GM23338 (cell line): ENCODE measurements at regions not wholly inside any gene's neighbourhood (a gene's known extent, or its start where the extent isn't known, plus 50 kb on each side); places are given as distances from the start of the nearest gene placed in this dataset.

Source experiments
- CREB1 ChIP-seq: fragments of 250-450 bp; sonication (Bioruptor Pico); IDR thresholded peaks from 2 replicates; pipeline ENCODE4 v1.5.0; 2020; ENCODE audit warnings: low read depth, mild to moderate bottlenecking, moderate library complexity
- CTCF ChIP-seq, 2 experiments: fragments of 200-600 bp in 1 of 2; sonication (generic) in 1 of 2; conservative IDR thresholded peaks; 2 replicates each; pipeline versions ENCODE4 v1.5.1 to v1.6.1; 2016 to 2017; ENCODE audit warnings: antibody characterized with exemption in 2 of 2, low read depth in 2 of 2, mild to moderate bottlenecking in 2 of 2, moderate library complexity in 1 of 2
- EZH2 ChIP-seq: fragments of 200-600 bp; sonication (generic); IDR thresholded peaks from one replicate; pipeline ENCODE4 v1.8.0; 2017; ENCODE audit warnings: antibody characterized with exemption, mild to moderate bottlenecking, low read depth; ENCODE audit not compliant: unreplicated experiment
- EZH2phosphoT487 ChIP-seq: fragments of 200-600 bp; sonication (generic); IDR thresholded peaks from one replicate; pipeline ENCODE4 v1.8.1; 2018; ENCODE audit warnings: antibody characterized with exemption; ENCODE audit not compliant: unreplicated experiment
- JUNB ChIP-seq: IDR thresholded peaks from one replicate; pipeline ENCODE4 v1.6.1; 2016; ENCODE audit warnings: antibody characterized with exemption; ENCODE audit not compliant: unreplicated experiment
- POLR2AphosphoS5 ChIP-seq: IDR thresholded peaks from 2 replicates; pipeline ENCODE4 v1.6.1; 2016; ENCODE audit warnings: antibody characterized with exemption, low read depth
- REST ChIP-seq: IDR thresholded peaks from one replicate; pipeline ENCODE4 v1.6.1; 2018; ENCODE audit warnings: antibody characterized with exemption; ENCODE audit not compliant: unreplicated experiment
- STAT1 ChIP-seq: IDR thresholded peaks from one replicate; pipeline ENCODE4 v1.6.1; 2016; ENCODE audit warnings: antibody characterized with exemption; ENCODE audit not compliant: unreplicated experiment

- no peak for TF ChIP-seq CTCF (conservative IDR thresholded peaks at IDR 0.05; ENCODE audit: low read depth in 2 of 2)
- no peak for TF ChIP-seq CREB1 (CRISPR knock-in tag)
- no peak for TF ChIP-seq EZH2
- no peak for TF ChIP-seq STAT1
- no peak for TF ChIP-seq JUNB
- no peak for TF ChIP-seq POLR2AphosphoS5
- no peak for TF ChIP-seq REST
- no peak for TF ChIP-seq EZH2phosphoT487
These were observed 665.8 kb downstream of the PLPP3 start for GRCh38 chr1:55913565-55913964.
